Ovary (tissue), 7 donors: ENCODE measurements at regions not wholly inside any gene's neighbourhood (a gene's known extent, or its start where the extent isn't known, plus 50 kb on each side); places are given as distances from the start of the nearest gene placed in this dataset.

Experiments
- DNase-seq, 5 donors: peaks; one replicate each; pipeline ENCODE4 v3.0.0-alpha.2; 2019 to 2020
- H3K27ac ChIP-seq, 2 donors: fragments of 200-600 bp; one replicate each; pipeline versions ENCODE4 v1.5.1 to v1.8.0; 2019 to 2022
- H3K27me3 ChIP-seq: fragments of 200-600 bp; one replicate; pipeline ENCODE4 v1.8.0; 2022
- H3K36me3 ChIP-seq: fragments of 200-600 bp; sonication (generic); one replicate; pipeline ENCODE4 v1.5.1; 2019
- H3K4me1 ChIP-seq: one replicate; pipeline ENCODE4 v1.8.1; 2013; ENCODE audit warnings: mild to moderate bottlenecking, moderate library complexity; ENCODE audit not compliant: insufficient read depth
- H3K4me3 ChIP-seq: fragments of 200-600 bp; sonication (generic); one replicate; pipeline ENCODE4 v1.5.1; 2017
- H3K9me3 ChIP-seq, 2 donors: fragments of 200-600 bp in 1 of 2; sonication (generic) in 1 of 2; one replicate each; pipeline versions ENCODE4 v1.5.1 to v1.8.1; 2013 to 2019; ENCODE audit warnings: mild to moderate bottlenecking in 1 of 2, moderate library complexity in 1 of 2
- EP300 ChIP-seq: sonication (generic); formaldehyde crosslinking; IDR thresholded peaks from one replicate; pipeline ENCODE4 v1.6.1; 2017; ENCODE audit warnings: antibody characterized with exemption
- POLR2A ChIP-seq: fragments of 450-650 bp; IDR thresholded peaks from one replicate; pipeline ENCODE4 v1.6.1; 2017; ENCODE audit warnings: antibody characterized with exemption, mild to moderate bottlenecking, moderate library complexity
- WGBS, 3 donors: extraction: QIAGEN DNeasy Blood & Tissue Kit in 1 of 3; methylation state at CpG; one replicate each; pipeline versions ENCODE4 v1.1.5 to v1.1.7; 2013 to 2017; 5-methylcytosine and 5-hydroxymethylcytosine counted together
- intact Hi-C, 4 donors: fragments of 100-400 bp; cut with DNase I; formaldehyde crosslinking; loops; one replicate each; pipeline versions ENCODE4 v1.11.0 to v1.15.1; 2022 to 2023
- TF ChIP-seq, protein P1 (sequence below), 3 donors: fragments of 450-650 bp in 2 of 3; fragments of 200-600 bp in 1 of 3; IDR thresholded peaks; one replicate each; pipeline versions ENCODE4 v1.5.1 to v1.8.0; 2016 to 2022; ENCODE audit warnings: antibody characterized with exemption in 3 of 3, mild to moderate bottlenecking in 1 of 3
- donor health status: DM: no; HTN: no; CAD: no; lungs with moderate emphysema.
- donor health status: DM: no; HTN: no; CAD: no.
- donor health status: Bipolar disorder and iron deficiency.
- donor health status: DM: no; HTN: no; CAD: no.
- donor health status: DM: yes; HTN: yes; CAD: no.

GRCh38 chr6:84284428-84285049 lies 57.1 kb upstream of the CEP162 start:
- Histone ChIP-seq H3K27me3 (no peaks in the 10 kb centered on the region), H3K4me1 (no peaks in the 10 kb centered on the region), H3K27ac (no peak overlapping the region), H3K4me3 (no peak overlapping the region), H3K36me3 (no peaks in the 10 kb centered on the region), H3K9me3 (no peaks in the 10 kb centered on the region)
- TF ChIP-seq POLR2A (no peak), EP300 (no peak)
- TF ChIP-seq, protein P1, sequence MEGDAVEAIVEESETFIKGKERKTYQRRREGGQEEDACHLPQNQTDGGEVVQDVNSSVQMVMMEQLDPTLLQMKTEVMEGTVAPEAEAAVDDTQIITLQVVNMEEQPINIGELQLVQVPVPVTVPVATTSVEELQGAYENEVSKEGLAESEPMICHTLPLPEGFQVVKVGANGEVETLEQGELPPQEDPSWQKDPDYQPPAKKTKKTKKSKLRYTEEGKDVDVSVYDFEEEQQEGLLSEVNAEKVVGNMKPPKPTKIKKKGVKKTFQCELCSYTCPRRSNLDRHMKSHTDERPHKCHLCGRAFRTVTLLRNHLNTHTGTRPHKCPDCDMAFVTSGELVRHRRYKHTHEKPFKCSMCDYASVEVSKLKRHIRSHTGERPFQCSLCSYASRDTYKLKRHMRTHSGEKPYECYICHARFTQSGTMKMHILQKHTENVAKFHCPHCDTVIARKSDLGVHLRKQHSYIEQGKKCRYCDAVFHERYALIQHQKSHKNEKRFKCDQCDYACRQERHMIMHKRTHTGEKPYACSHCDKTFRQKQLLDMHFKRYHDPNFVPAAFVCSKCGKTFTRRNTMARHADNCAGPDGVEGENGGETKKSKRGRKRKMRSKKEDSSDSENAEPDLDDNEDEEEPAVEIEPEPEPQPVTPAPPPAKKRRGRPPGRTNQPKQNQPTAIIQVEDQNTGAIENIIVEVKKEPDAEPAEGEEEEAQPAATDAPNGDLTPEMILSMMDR (IDR thresholded peaks at IDR 0.05) = no peak
- DNase-seq = no peak
- WGBS, 3 donors = 32 to 42% (median 38%) methylated on average over 6 of the region's 6 CpGs
- intact Hi-C loops = no loop called here

DNA sequence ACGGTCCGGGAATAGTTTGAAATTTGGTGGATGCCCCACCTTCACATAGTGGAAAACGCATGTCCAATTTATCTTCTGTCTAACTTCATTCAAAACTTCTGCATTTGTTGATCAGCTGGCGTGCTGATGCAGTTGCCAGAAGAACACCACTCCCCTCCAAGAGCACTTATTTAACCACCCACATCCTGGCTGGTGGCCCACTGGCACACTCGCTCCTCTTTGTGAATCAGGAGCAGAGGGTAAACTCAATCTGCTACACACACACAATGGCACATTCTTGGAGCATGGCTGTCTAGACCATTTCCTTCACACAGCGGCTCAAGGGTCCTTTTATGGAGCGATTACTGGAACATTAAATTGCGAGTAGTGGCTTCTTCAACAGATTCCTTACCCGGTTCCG lies 55.1 kb upstream of the CEP162 start:
- H3K36me3 ChIP-seq = no peaks in the 10 kb centered on the region
- intact Hi-C loops = no loop called here
- no peak for DNase-seq
- H3K4me3 ChIP-seq = no peak overlapping the region
- no peaks in the 10 kb centered on the region for H3K4me1 ChIP-seq
- no peaks in the 10 kb centered on the region for H3K9me3 ChIP-seq
- 76 to 79% (median 78%) methylated on average over 10 of the region's 10 CpGs for whole genome bisulfite sequencing, 3 donors
- TF ChIP-seq, protein P1 (IDR thresholded peaks at IDR 0.05) = no peak
- TF ChIP-seq EP300 (no peak), POLR2A (no peak)
- no peaks in the 10 kb centered on the region for H3K27me3 ChIP-seq
- H3K27ac ChIP-seq = no peak overlapping the region

- H3K27ac ChIP-seq = no peak overlapping the region
- H3K9me3 ChIP-seq = no peaks in the 10 kb centered on the region
- WGBS, 3 donors = 59 to 78% (median 65%) methylated on average over 1 of the region's 1 CpG
- no peak overlapping the region for H3K4me3 ChIP-seq
- DNase-seq = no peak
- H3K36me3 ChIP-seq = no peaks in the 10 kb centered on the region
- intact Hi-C loops = no loop called here
- TF ChIP-seq POLR2A (no peak), EP300 (no peak)
- TF ChIP-seq, protein P1 (IDR thresholded peaks at IDR 0.05) = no peak
- H3K4me1 ChIP-seq = no peaks in the 10 kb centered on the region
- H3K27me3 ChIP-seq = no peaks in the 10 kb centered on the region
Observed at GRCh38 chr6:84280639-84281038, 53.2 kb upstream of the CEP162 start.

DNA sequence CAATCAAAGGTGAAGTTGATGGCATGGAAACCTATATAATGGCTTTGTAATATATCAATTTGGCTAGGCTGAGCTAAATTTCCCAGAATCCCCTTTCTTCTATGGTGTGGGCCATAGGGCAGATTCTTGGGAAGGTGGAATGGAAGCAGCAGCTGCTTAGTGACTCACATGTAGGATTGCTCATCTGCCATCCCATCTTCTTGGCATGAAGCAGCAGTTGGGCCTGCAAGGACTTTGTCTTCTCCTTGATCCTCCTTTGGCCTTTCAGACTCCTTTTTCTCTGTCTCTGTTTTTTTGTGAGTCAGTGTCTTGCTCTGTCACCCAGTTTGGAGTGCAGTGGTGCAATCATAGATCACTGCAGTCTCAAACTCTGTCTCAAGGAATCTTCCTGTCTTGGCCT lies 52.6 kb upstream of the CEP162 start:
- no peak overlapping the region for H3K4me3 ChIP-seq
- no peaks in the 10 kb centered on the region for H3K9me3 ChIP-seq
- H3K27ac ChIP-seq = no peak overlapping the region
- H3K27me3 ChIP-seq = no peaks in the 10 kb centered on the region
- TF ChIP-seq, protein P1 (IDR thresholded peaks at IDR 0.05) = no peak
- TF ChIP-seq POLR2A (no peak), EP300 (no peak)
- intact Hi-C loops = no loop called here
- DNase-seq = no peak
- H3K36me3 ChIP-seq = no peaks in the 10 kb centered on the region
- no peaks in the 10 kb centered on the region for H3K4me1 ChIP-seq
